ENCODE measurements at regions not wholly inside any gene's neighbourhood (a gene's known extent, or its start where the extent isn't known, plus 50 kb on each side); places are given as distances from the start of the nearest gene placed in this dataset.

GRCh38 chr20:7463290-7463689 lies 477.0 kb downstream of the HAO1 start:
- no peaks in the 10 kb centered on the region for H3K27me3 Mint-ChIP-seq (ENCODE audit: low read depth)
- no peaks in the 10 kb centered on the region for H3K4me1 Mint-ChIP-seq (ENCODE audit: low read depth)
- H3K9me3 Mint-ChIP-seq = peaks cover 19% of the 10 kb centered on the region
- no peak overlapping the region for H3K4me3 Mint-ChIP-seq
- DNase-seq (ENCODE audit: low spot score) = no peak
- H3K27ac Mint-ChIP-seq = no peak overlapping the region
- H3K36me3 Mint-ChIP-seq (ENCODE audit: low read depth) = no peaks in the 10 kb centered on the region

GRCh38 chr20:7470912-7471311 lies 469.3 kb downstream of the HAO1 start:
- Mint-ChIP-seq H3K4me1 (ENCODE audit: low read depth) (no peaks in the 10 kb centered on the region), H3K9me3 (peaks cover 17% of the 10 kb centered on the region), H3K27me3 (ENCODE audit: low read depth) (no peaks in the 10 kb centered on the region), H3K27ac (no peak overlapping the region), H3K4me3 (no peak overlapping the region), H3K36me3 (ENCODE audit: low read depth) (no peaks in the 10 kb centered on the region)
- DNase-seq (ENCODE audit: low spot score) = no peak

- no peaks in the 10 kb centered on the region for H3K27me3 Mint-ChIP-seq (ENCODE audit: low read depth)
Observed at GRCh38 chr20:7490288-7490687, 450.0 kb downstream of the HAO1 start.

GRCh38 chr20:7492257-7492656 lies 448.0 kb downstream of the HAO1 start:
- peaks cover 20% of the 10 kb centered on the region for H3K9me3 Mint-ChIP-seq
- H3K27ac Mint-ChIP-seq = no peak overlapping the region
- no peak overlapping the region for H3K4me3 Mint-ChIP-seq
- H3K4me1 Mint-ChIP-seq (ENCODE audit: low read depth) = no peaks in the 10 kb centered on the region
- H3K27me3 Mint-ChIP-seq (ENCODE audit: low read depth) = no peaks in the 10 kb centered on the region
- no peak for DNase-seq (ENCODE audit: low spot score)
- H3K36me3 Mint-ChIP-seq (ENCODE audit: low read depth) = no peaks in the 10 kb centered on the region

More at GRCh38 chr20:7490288-7490687, 450.0 kb downstream of the HAO1 start:
- Mint-ChIP-seq H3K36me3 (ENCODE audit: low read depth) (no peaks in the 10 kb centered on the region), H3K4me3 (no peak overlapping the region), H3K4me1 (ENCODE audit: low read depth) (no peaks in the 10 kb centered on the region), H3K9me3 (peaks cover 20% of the 10 kb centered on the region), H3K27ac (no peak overlapping the region)
- DNase-seq (ENCODE audit: low spot score) = no peak

GRCh38 chr20:7493311-7493710 lies 446.9 kb downstream of the HAO1 start:
- no peak overlapping the region for H3K4me3 Mint-ChIP-seq

GRCh38 chr20:7496394-7496991 lies 443.8 kb downstream of the HAO1 start:
- no peak overlapping the region for H3K4me3 Mint-ChIP-seq
- no peak overlapping the region for H3K27ac Mint-ChIP-seq
- DNase-seq (ENCODE audit: low spot score) = no peak
- peaks cover 20% of the 10 kb centered on the region for H3K9me3 Mint-ChIP-seq
- no peaks in the 10 kb centered on the region for H3K36me3 Mint-ChIP-seq (ENCODE audit: low read depth)
- no peaks in the 10 kb centered on the region for H3K27me3 Mint-ChIP-seq (ENCODE audit: low read depth)
- no peaks in the 10 kb centered on the region for H3K4me1 Mint-ChIP-seq (ENCODE audit: low read depth)

More at GRCh38 chr20:7493311-7493710, 446.9 kb downstream of the HAO1 start:
- no peaks in the 10 kb centered on the region for H3K27me3 Mint-ChIP-seq (ENCODE audit: low read depth)
- H3K9me3 Mint-ChIP-seq = peaks cover 20% of the 10 kb centered on the region
- no peaks in the 10 kb centered on the region for H3K4me1 Mint-ChIP-seq (ENCODE audit: low read depth)
- H3K36me3 Mint-ChIP-seq (ENCODE audit: low read depth) = no peaks in the 10 kb centered on the region
- no peak overlapping the region for H3K27ac Mint-ChIP-seq
- no peak for DNase-seq (ENCODE audit: low spot score)

GRCh38 chr20:7497985-7498384 lies 442.3 kb downstream of the HAO1 start:
- H3K27ac Mint-ChIP-seq = no peak overlapping the region
- H3K9me3 Mint-ChIP-seq = peaks cover 13% of the 10 kb centered on the region
- no peaks in the 10 kb centered on the region for H3K27me3 Mint-ChIP-seq (ENCODE audit: low read depth)
- no peaks in the 10 kb centered on the region for H3K36me3 Mint-ChIP-seq (ENCODE audit: low read depth)
- no peak overlapping the region for H3K4me3 Mint-ChIP-seq
- no peak for DNase-seq (ENCODE audit: low spot score)
- H3K4me1 Mint-ChIP-seq (ENCODE audit: low read depth) = no peaks in the 10 kb centered on the region

GRCh38 chr20:7499201-7499600 lies 441.1 kb downstream of the HAO1 start:
- Mint-ChIP-seq H3K4me3 (no peak overlapping the region), H3K27me3 (ENCODE audit: low read depth) (no peaks in the 10 kb centered on the region), H3K4me1 (ENCODE audit: low read depth) (no peaks in the 10 kb centered on the region), H3K36me3 (ENCODE audit: low read depth) (no peaks in the 10 kb centered on the region), H3K9me3 (peaks cover 15% of the 10 kb centered on the region), H3K27ac (no peak overlapping the region)
- DNase-seq (ENCODE audit: low spot score) = no peak

GRCh38 chr20:7500231-7500663 lies 440.0 kb downstream of the HAO1 start:
- Mint-ChIP-seq H3K27ac (no peak overlapping the region), H3K9me3 (peaks cover 5% of the 10 kb centered on the region), H3K36me3 (ENCODE audit: low read depth) (no peaks in the 10 kb centered on the region), H3K4me1 (ENCODE audit: low read depth) (no peaks in the 10 kb centered on the region), H3K27me3 (ENCODE audit: low read depth) (no peaks in the 10 kb centered on the region), H3K4me3 (no peak overlapping the region)
- DNase-seq (ENCODE audit: low spot score) = no peak

GRCh38 chr20:7503501-7503900 lies 436.8 kb downstream of the HAO1 start:
- no peaks in the 10 kb centered on the region for H3K4me1 Mint-ChIP-seq (ENCODE audit: low read depth)
- no peak overlapping the region for H3K27ac Mint-ChIP-seq
- no peak for DNase-seq (ENCODE audit: low spot score)
- H3K4me3 Mint-ChIP-seq = no peak overlapping the region
- no peaks in the 10 kb centered on the region for H3K36me3 Mint-ChIP-seq (ENCODE audit: low read depth)
- no peaks in the 10 kb centered on the region for H3K27me3 Mint-ChIP-seq (ENCODE audit: low read depth)
- peaks cover 9% of the 10 kb centered on the region for H3K9me3 Mint-ChIP-seq

GRCh38 chr20:7505152-7505834 lies 435.0 kb downstream of the HAO1 start:
- H3K36me3 Mint-ChIP-seq (ENCODE audit: low read depth) = no peaks in the 10 kb centered on the region
- no peaks in the 10 kb centered on the region for H3K27me3 Mint-ChIP-seq (ENCODE audit: low read depth)
- H3K27ac Mint-ChIP-seq = no peak overlapping the region
- H3K4me3 Mint-ChIP-seq = no peak overlapping the region
- no peaks in the 10 kb centered on the region for H3K4me1 Mint-ChIP-seq (ENCODE audit: low read depth)
- no peak for DNase-seq (ENCODE audit: low spot score)
- H3K9me3 Mint-ChIP-seq = peaks cover 9% of the 10 kb centered on the region

- H3K9me3 Mint-ChIP-seq = peaks cover 9% of the 10 kb centered on the region
Observed at GRCh38 chr20:7505835-7506221, 434.4 kb downstream of the HAO1 start.

GRCh38 chr20:7516621-7517111 lies 423.6 kb downstream of the HAO1 start:
- Mint-ChIP-seq H3K27ac (no peak overlapping the region), H3K4me1 (ENCODE audit: low read depth) (no peaks in the 10 kb centered on the region), H3K4me3 (no peak overlapping the region), H3K36me3 (ENCODE audit: low read depth) (no peaks in the 10 kb centered on the region), H3K9me3 (peaks cover 11% of the 10 kb centered on the region), H3K27me3 (ENCODE audit: low read depth) (no peaks in the 10 kb centered on the region)
- DNase-seq (ENCODE audit: low spot score) = no peak

More at GRCh38 chr20:7505835-7506221, 434.4 kb downstream of the HAO1 start:
- no peaks in the 10 kb centered on the region for H3K36me3 Mint-ChIP-seq (ENCODE audit: low read depth)
- no peak for DNase-seq (ENCODE audit: low spot score)
- no peak overlapping the region for H3K27ac Mint-ChIP-seq
- no peaks in the 10 kb centered on the region for H3K27me3 Mint-ChIP-seq (ENCODE audit: low read depth)
- no peaks in the 10 kb centered on the region for H3K4me1 Mint-ChIP-seq (ENCODE audit: low read depth)
- no peak overlapping the region for H3K4me3 Mint-ChIP-seq

GRCh38 chr20:7520361-7520760 lies 419.9 kb downstream of the HAO1 start:
- no peak overlapping the region for H3K27ac Mint-ChIP-seq

More at GRCh38 chr20:7520361-7520760, 419.9 kb downstream of the HAO1 start:
- no peak overlapping the region for H3K4me3 Mint-ChIP-seq
- H3K27me3 Mint-ChIP-seq (ENCODE audit: low read depth) = no peaks in the 10 kb centered on the region
- peaks cover 7% of the 10 kb centered on the region for H3K9me3 Mint-ChIP-seq
- no peak for DNase-seq (ENCODE audit: low spot score)
- H3K4me1 Mint-ChIP-seq (ENCODE audit: low read depth) = no peaks in the 10 kb centered on the region
- H3K36me3 Mint-ChIP-seq (ENCODE audit: low read depth) = no peaks in the 10 kb centered on the region

Data from T-helper 2 cell treated with Interferon-gamma antibody and Interleukin-4, amounts not matched to agents 5 μg/mL and 100 μg/mL, for 36 hours (primary cell).